ENCODE measurements at regions not wholly inside any gene's neighbourhood (a gene's known extent, or its start where the extent isn't known, plus 50 kb on each side); places are given as distances from the start of the nearest gene placed in this dataset.

DNA sequence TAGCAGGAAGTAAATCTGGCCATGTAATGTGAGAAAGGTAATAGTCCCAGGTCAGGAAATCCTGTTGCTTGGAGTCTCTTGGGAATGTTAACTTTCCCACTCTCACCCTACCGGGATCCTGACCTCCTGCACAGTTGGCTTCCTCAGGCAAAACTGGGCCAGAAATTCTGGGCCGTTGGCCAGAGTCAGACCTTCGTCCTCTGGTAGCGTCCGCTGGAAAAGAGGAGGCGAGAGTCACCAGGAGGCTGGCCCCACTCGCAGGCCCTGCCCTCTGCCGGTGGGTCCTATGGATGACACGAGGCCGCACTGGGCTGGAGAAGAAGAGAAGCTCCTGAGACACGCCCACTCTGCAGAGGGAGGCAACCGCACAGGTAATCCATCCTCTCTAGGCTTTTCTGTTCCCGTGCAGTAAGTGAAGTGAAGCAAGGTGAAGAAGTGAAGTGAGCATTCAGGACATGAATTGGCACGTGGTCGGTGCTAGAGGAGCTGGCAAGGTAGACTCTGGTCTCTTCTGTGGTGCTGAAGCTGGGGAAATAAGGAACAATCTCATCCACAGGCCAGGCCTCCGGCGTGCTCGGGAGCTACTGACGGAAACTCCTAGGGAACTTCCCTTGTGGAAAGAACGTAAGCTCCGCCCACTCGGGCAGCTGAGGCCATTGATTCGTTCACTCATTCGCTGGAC is 182.7 kb upstream of the GLI2 start (continued):
- TF ChIP-seq RBBP5 (IDR thresholded peaks at IDR 0.05; ENCODE audit: borderline replicate concordance, low read depth, low read length): no peak
- peak; percentile 37; the same call in 1 of the 2 replicates for TF ChIP-seq JUND (IDR thresholded peaks at IDR 0.05; ENCODE audit: low read length)
- TF ChIP-seq RAD21 (IDR thresholded peaks at IDR 0.05 in 1 of 2, conservative IDR thresholded peaks at IDR 0.05 in 1 of 2; ENCODE audit: low read depth in 2 of 2, low read length in 2 of 2): peak; percentile 68 to 79
- TF ChIP-seq NANOG (IDR thresholded peaks at IDR 0.05; ENCODE audit: insufficient read depth, low read depth, low read length, poor library complexity, severe bottlenecking): no peak
- no peak for TF ChIP-seq RFX5 (IDR thresholded peaks at IDR 0.05; ENCODE audit: borderline replicate concordance, low read depth, low read length)
- TF ChIP-seq, protein P1, sequence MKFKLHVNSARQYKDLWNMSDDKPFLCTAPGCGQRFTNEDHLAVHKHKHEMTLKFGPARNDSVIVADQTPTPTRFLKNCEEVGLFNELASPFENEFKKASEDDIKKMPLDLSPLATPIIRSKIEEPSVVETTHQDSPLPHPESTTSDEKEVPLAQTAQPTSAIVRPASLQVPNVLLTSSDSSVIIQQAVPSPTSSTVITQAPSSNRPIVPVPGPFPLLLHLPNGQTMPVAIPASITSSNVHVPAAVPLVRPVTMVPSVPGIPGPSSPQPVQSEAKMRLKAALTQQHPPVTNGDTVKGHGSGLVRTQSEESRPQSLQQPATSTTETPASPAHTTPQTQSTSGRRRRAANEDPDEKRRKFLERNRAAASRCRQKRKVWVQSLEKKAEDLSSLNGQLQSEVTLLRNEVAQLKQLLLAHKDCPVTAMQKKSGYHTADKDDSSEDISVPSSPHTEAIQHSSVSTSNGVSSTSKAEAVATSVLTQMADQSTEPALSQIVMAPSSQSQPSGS (IDR thresholded peaks at IDR 0.05; ENCODE audit: low read length): no peak
- no peak for TF ChIP-seq HDAC6 (IDR thresholded peaks at IDR 0.05; ENCODE audit: low read depth, low read length)
- no peak for TF ChIP-seq CHD1 (IDR thresholded peaks at IDR 0.05; ENCODE audit: low read depth, low read length)
- TF ChIP-seq CBX8 (IDR thresholded peaks at IDR 0.05; ENCODE audit: borderline replicate concordance, low read depth, low read length): no peak
- TF ChIP-seq TBP (IDR thresholded peaks at IDR 0.05; ENCODE audit: low read depth, low read length): no peak
- TF ChIP-seq TCF12 (IDR thresholded peaks at IDR 0.05; ENCODE audit: low read depth, low read length): no peak
- no peak for TF ChIP-seq TAF7 (optimal IDR thresholded peaks at IDR 0.05; ENCODE audit: borderline replicate concordance, low read depth, low read length)
- no peak for TF ChIP-seq ZNF274 (IDR thresholded peaks at IDR 0.05; ENCODE audit: borderline replicate concordance, extremely low read depth, low read length)
- TF ChIP-seq CEBPB (IDR thresholded peaks at IDR 0.05; ENCODE audit: low read depth, low read length): no peak
- no peak for TF ChIP-seq SAP30 (IDR thresholded peaks at IDR 0.05; ENCODE audit: insufficient read depth, insufficient replicate concordance, low read length)
- TF ChIP-seq SP1 (IDR thresholded peaks at IDR 0.05; ENCODE audit: low read depth, low read length): no peak
- TF ChIP-seq, protein P2, sequence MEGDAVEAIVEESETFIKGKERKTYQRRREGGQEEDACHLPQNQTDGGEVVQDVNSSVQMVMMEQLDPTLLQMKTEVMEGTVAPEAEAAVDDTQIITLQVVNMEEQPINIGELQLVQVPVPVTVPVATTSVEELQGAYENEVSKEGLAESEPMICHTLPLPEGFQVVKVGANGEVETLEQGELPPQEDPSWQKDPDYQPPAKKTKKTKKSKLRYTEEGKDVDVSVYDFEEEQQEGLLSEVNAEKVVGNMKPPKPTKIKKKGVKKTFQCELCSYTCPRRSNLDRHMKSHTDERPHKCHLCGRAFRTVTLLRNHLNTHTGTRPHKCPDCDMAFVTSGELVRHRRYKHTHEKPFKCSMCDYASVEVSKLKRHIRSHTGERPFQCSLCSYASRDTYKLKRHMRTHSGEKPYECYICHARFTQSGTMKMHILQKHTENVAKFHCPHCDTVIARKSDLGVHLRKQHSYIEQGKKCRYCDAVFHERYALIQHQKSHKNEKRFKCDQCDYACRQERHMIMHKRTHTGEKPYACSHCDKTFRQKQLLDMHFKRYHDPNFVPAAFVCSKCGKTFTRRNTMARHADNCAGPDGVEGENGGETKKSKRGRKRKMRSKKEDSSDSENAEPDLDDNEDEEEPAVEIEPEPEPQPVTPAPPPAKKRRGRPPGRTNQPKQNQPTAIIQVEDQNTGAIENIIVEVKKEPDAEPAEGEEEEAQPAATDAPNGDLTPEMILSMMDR (IDR thresholded peaks at IDR 0.05; ENCODE audit: control extremely low read depth in 1 of 3, insufficient read depth in 1 of 3, low read depth in 1 of 3, low read length in 3 of 3): peak; percentile 88 to 94 (median 88)
- TF ChIP-seq EP300 (IDR thresholded peaks at IDR 0.05; ENCODE audit: borderline replicate concordance in 1 of 2, low read depth in 2 of 2, low read length in 2 of 2): no peak
- TF ChIP-seq EZH2 (IDR thresholded peaks at IDR 0.05; ENCODE audit: low read depth, low read length, severe bottlenecking): no peak
- no peak for TF ChIP-seq POLR2A (IDR thresholded peaks at IDR 0.05; ENCODE audit: control extremely low read depth in 1 of 2, low read depth in 2 of 2, low read length in 2 of 2)
